PC-3 (cell line): ENCODE measurements at regions not wholly inside any gene's neighbourhood (a gene's known extent, or its start where the extent isn't known, plus 50 kb on each side); places are given as distances from the start of the nearest gene placed in this dataset.

Source experiments
- CTCF ChIP-seq: fragments of 300-600 bp; sonication (generic); conservative IDR thresholded peaks from 2 replicates; pipeline ENCODE4 v1.5.1; 2017; ENCODE audit warnings: antibody characterized with exemption, low read depth, mild to moderate bottlenecking, low read length
- EZH2 ChIP-seq: fragments of 300-600 bp; sonication (generic); IDR thresholded peaks from one replicate; pipeline ENCODE4 v1.6.1; 2017; ENCODE audit warnings: antibody characterized with exemption, mild to moderate bottlenecking, low read length; ENCODE audit not compliant: unreplicated experiment

- TF ChIP-seq CTCF (no peak), EZH2 (no peak)
These were observed 195.4 kb upstream of the PRMT6 start for GRCh38 chr1:106861110-106861509.
